Astrocyte of the spinal cord (primary cell): ENCODE measurements at regions not wholly inside any gene's neighbourhood (a gene's known extent, or its start where the extent isn't known, plus 50 kb on each side); places are given as distances from the start of the nearest gene placed in this dataset.

Experiments
- DNase-seq: peaks from one replicate; pipeline ENCODE4 v3.0.0; 2011; ENCODE audit warnings: low read depth, low spot score
- H3K4me3 ChIP-seq: 2 replicates; pipeline ENCODE4 v1.5.1; 2011; ENCODE audit warnings: low read depth, mild to moderate bottlenecking, low read length, moderate library complexity
- in situ Hi-C: cut with HindIII; loops from 2 replicates; pipeline ENCODE4 v1.10.0; 2017; ENCODE audit warnings: low sequenced_read_pairs
- TF ChIP-seq, protein P1 (sequence below): IDR thresholded peaks from 2 replicates; pipeline ENCODE4 v1.5.1; 2012; ENCODE audit warnings: low read depth, mild to moderate bottlenecking, low read length, inconsistent platforms

GRCh38 chr4:75107755-75108612, 175.1 kb downstream of the PARM1 start:
- TF ChIP-seq, protein P1, sequence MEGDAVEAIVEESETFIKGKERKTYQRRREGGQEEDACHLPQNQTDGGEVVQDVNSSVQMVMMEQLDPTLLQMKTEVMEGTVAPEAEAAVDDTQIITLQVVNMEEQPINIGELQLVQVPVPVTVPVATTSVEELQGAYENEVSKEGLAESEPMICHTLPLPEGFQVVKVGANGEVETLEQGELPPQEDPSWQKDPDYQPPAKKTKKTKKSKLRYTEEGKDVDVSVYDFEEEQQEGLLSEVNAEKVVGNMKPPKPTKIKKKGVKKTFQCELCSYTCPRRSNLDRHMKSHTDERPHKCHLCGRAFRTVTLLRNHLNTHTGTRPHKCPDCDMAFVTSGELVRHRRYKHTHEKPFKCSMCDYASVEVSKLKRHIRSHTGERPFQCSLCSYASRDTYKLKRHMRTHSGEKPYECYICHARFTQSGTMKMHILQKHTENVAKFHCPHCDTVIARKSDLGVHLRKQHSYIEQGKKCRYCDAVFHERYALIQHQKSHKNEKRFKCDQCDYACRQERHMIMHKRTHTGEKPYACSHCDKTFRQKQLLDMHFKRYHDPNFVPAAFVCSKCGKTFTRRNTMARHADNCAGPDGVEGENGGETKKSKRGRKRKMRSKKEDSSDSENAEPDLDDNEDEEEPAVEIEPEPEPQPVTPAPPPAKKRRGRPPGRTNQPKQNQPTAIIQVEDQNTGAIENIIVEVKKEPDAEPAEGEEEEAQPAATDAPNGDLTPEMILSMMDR: no peak
- no peak overlapping the region for H3K4me3 ChIP-seq
- in situ Hi-C loops: no loop called here
- no peak for DNase-seq

DNA sequence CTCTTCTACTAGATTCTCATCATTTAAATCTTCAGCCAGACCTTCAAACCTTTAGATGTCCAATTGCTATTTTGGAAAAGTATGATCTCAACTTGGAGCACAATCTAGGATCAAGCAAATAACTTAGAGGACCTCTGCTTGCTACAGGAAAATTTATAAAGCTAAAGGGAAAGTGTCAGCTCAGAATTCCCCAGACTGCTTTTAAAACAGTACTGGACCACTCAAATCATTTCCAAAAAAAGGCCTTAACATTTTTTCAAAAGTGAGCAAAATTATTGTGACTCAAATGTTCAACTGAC, 169.8 kb downstream of the PARM1 start:
- TF ChIP-seq, protein P1: no peak
- H3K4me3 ChIP-seq: no peak overlapping the region
- DNase-seq: no peak
- in situ Hi-C loops: no loop called here

DNA sequence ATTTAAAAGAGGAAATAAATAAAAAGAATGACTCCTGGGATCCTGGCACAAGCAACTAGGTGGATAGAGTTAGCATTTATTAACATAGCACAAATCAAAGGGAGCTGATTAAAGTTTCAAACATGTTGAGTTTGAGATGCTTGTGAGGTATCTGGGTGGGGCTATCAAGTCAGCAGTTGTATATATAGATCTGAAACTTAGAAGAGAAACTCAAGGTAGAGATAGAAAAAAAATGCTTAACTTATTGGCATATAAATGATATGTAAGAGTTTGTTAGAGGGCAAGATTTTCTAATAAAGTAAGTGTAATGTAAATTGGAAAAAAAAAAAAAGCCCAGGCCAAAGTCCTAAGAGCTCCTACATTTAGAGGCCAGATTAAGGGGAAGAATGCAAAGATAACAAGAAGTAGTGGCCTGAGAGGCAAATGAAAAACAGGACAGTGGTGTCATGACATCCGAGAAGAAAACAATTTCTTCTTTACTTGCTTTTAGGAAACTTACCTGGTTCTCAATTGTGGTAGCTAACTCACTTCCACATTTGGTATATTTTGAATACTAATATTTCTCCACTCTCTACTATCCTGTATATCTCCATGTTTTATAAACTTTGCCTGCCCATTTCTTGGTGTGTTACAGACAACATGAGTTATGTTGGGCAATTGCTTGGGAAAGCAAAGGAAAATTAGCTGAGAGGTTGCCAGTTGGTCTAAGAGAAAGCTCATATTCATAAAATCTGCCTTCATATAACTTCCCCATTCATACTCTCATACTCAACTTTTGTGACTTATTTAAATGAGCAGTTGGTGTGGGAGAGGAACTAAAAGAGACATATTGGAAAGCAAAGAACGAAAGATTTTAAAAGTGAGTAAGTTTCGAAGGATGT, 169.2 kb downstream of the PARM1 start:
- no peak for DNase-seq
- H3K4me3 ChIP-seq: no peak overlapping the region
- in situ Hi-C loops: no loop called here
- TF ChIP-seq, protein P1: no peak
